Mesenchymal stem cell (in vitro differentiated cells and primary cell): ENCODE measurements at regions not wholly inside any gene's neighbourhood (a gene's known extent, or its start where the extent isn't known, plus 50 kb on each side); places are given as distances from the start of the nearest gene placed in this dataset.

ENCODE experiments used
- DNase-seq: peaks from one replicate; pipeline ENCODE4 v3.0.0-alpha.2; 2013
- H2AFZ ChIP-seq: one replicate; pipeline ENCODE4 v1.6.1; 2013; ENCODE audit warnings: low read depth, mild to moderate bottlenecking, control low read depth, inconsistent platforms, low read length, moderate library complexity
- H2AK5ac ChIP-seq: 2 replicates; pipeline ENCODE4 v1.6.1; 2013; ENCODE audit warnings: low read length, moderate library complexity, mild to moderate bottlenecking, inconsistent platforms; ENCODE audit not compliant: severe bottlenecking
- H2BK120ac ChIP-seq: one replicate; pipeline ENCODE4 v1.6.1; 2013; ENCODE audit warnings: low read depth, mild to moderate bottlenecking, inconsistent platforms, low read length, moderate library complexity
- H2BK12ac ChIP-seq, 2 experiments: one replicate each; pipeline ENCODE4 v1.6.1; 2013; ENCODE audit warnings: inconsistent platforms in 2 of 2, low read length in 2 of 2, mild to moderate bottlenecking in 2 of 2, moderate library complexity in 2 of 2, control low read depth in 1 of 2
- H2BK15ac ChIP-seq: one replicate; pipeline ENCODE4 v1.6.1; 2013; ENCODE audit warnings: mild to moderate bottlenecking, low read depth, inconsistent platforms; ENCODE audit not compliant: poor library complexity, severe bottlenecking
- H2BK5ac ChIP-seq: 2 replicates; pipeline ENCODE4 v1.6.1; 2013; ENCODE audit warnings: low read depth, mild to moderate bottlenecking, low read length, control low read depth, inconsistent platforms; ENCODE audit not compliant: poor library complexity, severe bottlenecking
- H3K14ac ChIP-seq, 2 experiments: one replicate each; pipeline ENCODE4 v1.6.1; 2013; ENCODE audit warnings: inconsistent platforms in 2 of 2, low read length in 2 of 2, control low read depth in 1 of 2, mild to moderate bottlenecking in 1 of 2, moderate library complexity in 1 of 2
- H3K18ac ChIP-seq, 2 experiments: one replicate each; pipeline ENCODE4 v1.6.1; 2013; ENCODE audit warnings: inconsistent platforms in 2 of 2, low read length in 2 of 2, control low read depth in 1 of 2, low read depth in 1 of 2, mild to moderate bottlenecking in 1 of 2
- H3K23ac ChIP-seq, 2 experiments: one replicate each; pipeline ENCODE4 v1.6.1; 2013; ENCODE audit warnings: inconsistent platforms in 2 of 2, low read length in 2 of 2, mild to moderate bottlenecking in 2 of 2, moderate library complexity in 2 of 2, control low read depth in 1 of 2
- H3K27ac ChIP-seq: 2 replicates; pipeline ENCODE4 v1.5.1; 2013; ENCODE audit warnings: mild to moderate bottlenecking, moderate library complexity, low read length, control low read depth, inconsistent platforms; ENCODE audit not compliant: poor library complexity, severe bottlenecking
- H3K27me3 ChIP-seq, 2 experiments: 2 replicates each; pipeline versions ENCODE4 v1.6.1 to v1.7.0; 2013; ENCODE audit warnings: low read length in 2 of 2, mild to moderate bottlenecking in 2 of 2, moderate library complexity in 2 of 2, control low read depth in 1 of 2, inconsistent platforms in 1 of 2; ENCODE audit not compliant: control insufficient read depth in 1 of 2, insufficient read depth in 1 of 2
- H3K36me3 ChIP-seq, 2 experiments: 2 replicates each; pipeline versions ENCODE4 v1.6.1 to v1.7.0; 2013; ENCODE audit warnings: low read length in 2 of 2, control low read depth in 1 of 2, inconsistent platforms in 1 of 2, low read depth in 1 of 2, mild to moderate bottlenecking in 1 of 2; ENCODE audit not compliant: insufficient read depth in 2 of 2, control insufficient read depth in 1 of 2
- H3K4ac ChIP-seq, 2 experiments: one replicate each; pipeline ENCODE4 v1.6.1; 2013; ENCODE audit warnings: inconsistent platforms in 2 of 2, low read length in 2 of 2, mild to moderate bottlenecking in 2 of 2, moderate library complexity in 2 of 2, control low read depth in 1 of 2, low read depth in 1 of 2
- H3K4me1 ChIP-seq: 2 replicates; pipeline ENCODE4 v1.6.1; 2013; ENCODE audit warnings: low read depth, low read length, control low read depth; ENCODE audit not compliant: control insufficient read depth, insufficient read depth
- H3K4me2 ChIP-seq: 2 replicates; pipeline ENCODE4 v1.6.1; 2013; ENCODE audit warnings: low read length, mild to moderate bottlenecking, inconsistent platforms; ENCODE audit not compliant: poor library complexity, severe bottlenecking
- H3K4me3 ChIP-seq, 2 experiments: 2 replicates each; pipeline versions ENCODE4 v1.5.1 to v1.7.0; 2013; ENCODE audit warnings: low read length in 2 of 2, mild to moderate bottlenecking in 2 of 2, control low read depth in 1 of 2, low read depth in 1 of 2; ENCODE audit not compliant: insufficient read depth in 1 of 2
- H3K79me1 ChIP-seq: replicated peaks from 2 replicates; pipeline ENCODE4 v1.6.1; 2013; ENCODE audit warnings: mild to moderate bottlenecking, control low read depth, low read length, inconsistent platforms; ENCODE audit not compliant: poor library complexity, severe bottlenecking
- H3K9ac ChIP-seq: 2 replicates; pipeline ENCODE4 v1.7.0; 2013; ENCODE audit warnings: mild to moderate bottlenecking, low read length, moderate library complexity
- H3K9me3 ChIP-seq: 2 replicates; pipeline ENCODE4 v1.7.0; 2013; ENCODE audit warnings: mild to moderate bottlenecking, low read length; ENCODE audit not compliant: control insufficient read depth
- H4K8ac ChIP-seq: one replicate; pipeline ENCODE4 v1.6.1; 2013; ENCODE audit warnings: inconsistent platforms, mild to moderate bottlenecking, low read length, moderate library complexity
- H4K91ac ChIP-seq: one replicate; pipeline ENCODE4 v1.6.1; 2013; ENCODE audit warnings: mild to moderate bottlenecking, low read length, inconsistent platforms
- WGBS: methylation state at CpG from one replicate; pipeline ENCODE4 v1.1.7; 2013; ENCODE audit warnings: mixed read lengths; 5-methylcytosine and 5-hydroxymethylcytosine counted together

DNA sequence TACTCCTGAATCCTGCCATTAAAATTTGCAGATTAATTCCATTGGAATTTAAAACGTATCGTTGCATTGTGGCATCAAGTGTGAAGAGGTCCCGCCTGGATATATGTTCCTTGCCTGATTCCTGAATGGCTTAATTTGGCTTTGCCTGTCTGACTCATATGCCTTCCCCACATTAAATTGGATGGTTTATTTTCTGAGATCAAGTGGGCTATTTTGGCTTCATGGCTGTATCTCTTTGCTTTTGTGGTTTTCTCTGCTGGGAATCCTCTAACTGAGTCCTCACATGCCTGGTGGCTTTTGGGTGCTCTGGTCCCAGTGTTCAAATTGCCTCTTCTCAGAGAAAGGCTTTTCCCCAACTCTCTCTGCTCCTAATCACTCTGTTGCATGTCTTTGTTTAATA, 127.9 kb upstream of the DYRK2 start:
- Histone ChIP-seq H3K14ac (no peak overlapping the region), H2AFZ (no peak overlapping the region), H3K4me3 (no peak overlapping the region), H2BK120ac (no peak overlapping the region), H2BK12ac (no peak overlapping the region), H3K9me3 (no peaks in the 10 kb centered on the region), H3K4me2 (no peak overlapping the region), H2AK5ac (no peak overlapping the region), H3K27ac (no peak overlapping the region), H3K4ac (no peak overlapping the region), H3K79me1 (no peaks in the 10 kb centered on the region), H4K8ac (no peak overlapping the region), H3K27me3 (peaks cover 0 to 4% of the 10 kb centered on the region in 2 experiments), H3K9ac (no peak overlapping the region), H3K36me3 (no peaks in the 10 kb centered on the region), H3K4me1 (no peaks in the 10 kb centered on the region), H3K18ac (no peak overlapping the region), H2BK15ac (no peak overlapping the region), H4K91ac (no peak overlapping the region), H3K23ac (no peak overlapping the region), H2BK5ac (no peak overlapping the region)
- DNase-seq: no peak
- WGBS: 85% methylated on average over 3 of the region's 3 CpGs

DNA sequence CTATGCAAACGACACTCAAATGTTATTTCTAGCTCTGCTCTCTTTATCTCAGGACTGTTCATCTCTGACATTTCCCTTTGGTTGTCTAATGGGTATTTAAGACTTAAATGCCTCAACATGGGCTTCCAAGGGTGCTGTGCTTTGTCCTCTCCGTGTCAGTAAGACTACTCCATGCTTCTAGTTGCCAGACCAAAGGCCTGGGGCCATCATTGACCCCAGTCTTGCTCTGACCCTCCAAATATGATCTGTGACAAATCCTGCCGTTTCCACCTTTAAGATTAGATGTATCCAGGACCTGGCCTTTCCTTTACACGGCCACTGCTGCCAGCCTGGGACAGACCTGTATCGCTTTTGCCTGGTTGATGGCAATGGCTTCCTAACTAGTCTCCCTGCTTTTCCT, 126.3 kb upstream of the DYRK2 start:
- H3K27ac ChIP-seq: no peak overlapping the region
- peaks cover 0 to 4% of the 10 kb centered on the region in 2 experiments for H3K27me3 ChIP-seq
- no peak overlapping the region for H3K14ac ChIP-seq
- H2BK120ac ChIP-seq: no peak overlapping the region
- H2AFZ ChIP-seq: no peak overlapping the region
- H3K23ac ChIP-seq: no peak overlapping the region
- no peak overlapping the region for H2BK15ac ChIP-seq
- no peak overlapping the region for H3K4ac ChIP-seq
- no peaks in the 10 kb centered on the region for H3K4me1 ChIP-seq
- no peak for DNase-seq
- H2BK5ac ChIP-seq: no peak overlapping the region
- no peaks in the 10 kb centered on the region for H3K9me3 ChIP-seq
- no peak overlapping the region for H3K4me3 ChIP-seq
- no peaks in the 10 kb centered on the region for H3K36me3 ChIP-seq
- no peak overlapping the region for H4K8ac ChIP-seq
- H3K9ac ChIP-seq: no peak overlapping the region
- H3K79me1 ChIP-seq: no peaks in the 10 kb centered on the region
- H2BK12ac ChIP-seq: no peak overlapping the region
- no peak overlapping the region for H2AK5ac ChIP-seq
- H4K91ac ChIP-seq: no peak overlapping the region
- whole genome bisulfite sequencing: 86% methylated on average over 5 of the region's 5 CpGs
- H3K4me2 ChIP-seq: no peak overlapping the region
- no peak overlapping the region for H3K18ac ChIP-seq

DNA sequence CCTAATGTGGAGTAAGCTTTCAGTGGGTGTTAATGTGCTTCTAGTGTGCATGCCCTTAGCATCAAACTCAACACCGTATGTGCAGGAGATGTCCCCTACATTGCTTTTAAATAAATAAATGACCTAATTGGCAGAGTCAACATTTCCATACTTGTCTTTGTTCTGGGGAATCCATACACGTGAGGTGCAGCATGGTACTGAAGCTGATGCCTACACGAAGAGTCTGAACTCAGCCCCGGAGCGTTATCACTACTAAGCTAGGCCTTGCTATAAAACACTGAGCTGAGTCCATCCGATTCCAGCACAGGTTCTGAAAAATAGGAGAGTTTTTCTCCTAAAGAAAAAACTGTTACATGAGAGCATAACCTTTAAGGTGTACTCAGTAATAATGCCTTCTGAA, 125.0 kb upstream of the DYRK2 start:
- Histone ChIP-seq H4K91ac (no peak overlapping the region), H4K8ac (no peak overlapping the region), H3K18ac (no peak overlapping the region), H3K36me3 (no peaks in the 10 kb centered on the region), H2BK12ac (no peak overlapping the region), H2AFZ (no peak overlapping the region), H3K27me3 (peaks cover 0 to 4% of the 10 kb centered on the region in 2 experiments), H3K9ac (no peak overlapping the region), H3K27ac (no peak overlapping the region), H3K4me1 (no peaks in the 10 kb centered on the region), H3K4ac (no peak overlapping the region), H2BK15ac (no peak overlapping the region), H2AK5ac (no peak overlapping the region), H3K4me2 (no peak overlapping the region), H3K4me3 (no peak overlapping the region), H2BK120ac (no peak overlapping the region), H3K23ac (no peak overlapping the region), H2BK5ac (no peak overlapping the region), H3K9me3 (no peaks in the 10 kb centered on the region), H3K79me1 (no peaks in the 10 kb centered on the region), H3K14ac (no peak overlapping the region)
- WGBS: 93% methylated on average over 5 of the region's 6 CpGs
- DNase-seq: no peak

GRCh38 chr12:67524861-67525616, 123.5 kb upstream of the DYRK2 start:
- H3K36me3 ChIP-seq: no peaks in the 10 kb centered on the region
- no peaks in the 10 kb centered on the region for H3K27me3 ChIP-seq
- H3K9me3 ChIP-seq: no peaks in the 10 kb centered on the region

More at GRCh38 chr12:67524861-67525616, 123.5 kb upstream of the DYRK2 start:
- no peaks in the 10 kb centered on the region for H3K4me1 ChIP-seq
- H2BK15ac ChIP-seq: no peak overlapping the region
- DNase-seq: no peak
- no peak overlapping the region for H2AFZ ChIP-seq
- H2BK5ac ChIP-seq: no peak overlapping the region
- no peak overlapping the region for H3K18ac ChIP-seq
- no peak overlapping the region for H3K9ac ChIP-seq
- no peak overlapping the region for H3K23ac ChIP-seq
- no peak overlapping the region for H4K91ac ChIP-seq
- no peak overlapping the region for H3K14ac ChIP-seq
- H3K4me2 ChIP-seq: no peak overlapping the region
- no peak overlapping the region for H3K4me3 ChIP-seq
- H3K27ac ChIP-seq: no peak overlapping the region
- no peak overlapping the region for H2BK12ac ChIP-seq
- no peak overlapping the region for H3K4ac ChIP-seq
- no peak overlapping the region for H4K8ac ChIP-seq
- WGBS: 85% methylated on average over 11 of the region's 11 CpGs
- no peak overlapping the region for H2BK120ac ChIP-seq
- H3K79me1 ChIP-seq: no peaks in the 10 kb centered on the region
- H2AK5ac ChIP-seq: no peak overlapping the region
